K562 (cell line): ENCODE measurements at regions not wholly inside any gene's neighbourhood (a gene's known extent, or its start where the extent isn't known, plus 50 kb on each side); places are given as distances from the start of the nearest gene placed in this dataset.

Experiments used
- ATAC-seq: fragments of 200-7000 bp; cut with Tn5 transposase; 3 replicates; pipeline ENCODE4 v1.9.1; 2020; ENCODE audit warnings: moderate library complexity
- BruUV-seq: library from RNA; stranded (reverse); fragments of 400-500 nt; replicated peaks from 2 replicates; lab custom pipeline; 2021; lab: Mats Ljungman, UMichigan
- CTCF ChIA-PET: fragments of 300-600 bp; formaldehyde crosslinking; extraction: SDS; loops from one replicate; lab custom pipeline; 2021; ENCODE audit warnings: low intra/inter-chr PET ratio; lab: Yijun Ruan, JAX
- POLR2A ChIA-PET: fragments of 300-600, 350-650 bp; sonication (Branson Sonifier 250); formaldehyde crosslinking; extraction: SDS; loops from one replicate; lab custom pipeline; 2021; ENCODE audit warnings: antibody characterized with exemption, inconsistent platforms; lab: Yijun Ruan, JAX
- DNase-seq, 4 experiments: peaks; one replicate each; pipeline versions ENCODE4 v3.0.0 to v3.0.0-alpha.2; 2011 to 2018; ENCODE audit warnings: low spot score in 3 of 4, mixed read lengths in 3 of 4; ENCODE audit errors: extremely low read depth in 1 of 4
- FAIRE-seq: peaks from 2 replicates; lab custom pipeline; 2011; peaks lifted over from hg19 to GRCh38; lab: Jason Lieb, UNC
- H2AFZ ChIP-seq: 2 replicates; pipeline ENCODE4 v1.6.0; 2011; ENCODE audit warnings: low read depth, low read length, control low read depth, inconsistent platforms
- H3K27ac ChIP-seq: fragments of 200-600 bp; 3 replicates; pipeline ENCODE4 v1.8.0; 2011; ENCODE audit warnings: low read depth, mild to moderate bottlenecking, control low read depth, inconsistent platforms, low read length, moderate library complexity, mixed read lengths; ENCODE audit errors: extremely low read depth
- H3K27me3 ChIP-seq, 2 experiments: fragments of 300-600 bp in 1 of 2; 2 replicates in 1 of 2; 3 replicates in 1 of 2; pipeline versions ENCODE4 v1.6.0 to v1.8.0; 2011; ENCODE audit warnings: inconsistent platforms in 2 of 2, low read length in 2 of 2, mild to moderate bottlenecking in 1 of 2, mixed read lengths in 1 of 2, moderate library complexity in 1 of 2; ENCODE audit not compliant: control insufficient read depth in 2 of 2, insufficient read depth in 2 of 2
- H3K36me3 ChIP-seq: fragments of 300-600 bp; 3 replicates; pipeline ENCODE4 v1.8.0; 2011; ENCODE audit warnings: mild to moderate bottlenecking, low read length, inconsistent platforms; ENCODE audit not compliant: control insufficient read depth, insufficient read depth
- H3K4me1 ChIP-seq, 2 experiments: fragments of 200-600 bp in 1 of 2; replicated peaks in 1 of 2; 2 replicates in 1 of 2; 3 replicates in 1 of 2; pipeline versions ENCODE4 v1.5.1 to v1.8.0; 2011; ENCODE audit warnings: inconsistent platforms in 2 of 2, low read length in 2 of 2, mild to moderate bottlenecking in 1 of 2, mixed read lengths in 1 of 2, moderate library complexity in 1 of 2; ENCODE audit not compliant: control insufficient read depth in 2 of 2, insufficient read depth in 2 of 2
- H3K4me2 ChIP-seq: 2 replicates; pipeline ENCODE4 v1.6.1; 2011; ENCODE audit warnings: low read length, control low read depth, inconsistent platforms, mixed read lengths; ENCODE audit not compliant: insufficient read depth
- H3K4me3 ChIP-seq: fragments of 200-600 bp; sonication (generic), shearing (Covaris generic); 2 replicates; pipeline ENCODE4 v1.5.1; 2016; ENCODE audit warnings: control low read depth, inconsistent platforms
- H3K79me2 ChIP-seq: fragments of 200-600 bp; 3 replicates; pipeline ENCODE4 v1.8.0; 2011; ENCODE audit warnings: low read length, inconsistent platforms; ENCODE audit not compliant: control insufficient read depth, insufficient read depth
- H3K9ac ChIP-seq, 2 experiments: 2 replicates each; pipeline versions ENCODE4 v1.6.0 to v1.6.1; 2011; ENCODE audit warnings: low read depth in 2 of 2, low read length in 2 of 2, control low read depth in 1 of 2, inconsistent platforms in 1 of 2, mild to moderate bottlenecking in 1 of 2, mixed read lengths in 1 of 2; ENCODE audit not compliant: insufficient read depth in 1 of 2
- H3K9me1 ChIP-seq: one replicate; pipeline ENCODE4 v1.6.0; 2011; ENCODE audit warnings: inconsistent platforms, mild to moderate bottlenecking, low read length, moderate library complexity; ENCODE audit not compliant: control insufficient read depth, insufficient read depth
- H3K9me3 ChIP-seq: replicated peaks from 2 replicates; pipeline ENCODE4 v1.5.1; 2011; ENCODE audit warnings: low read depth, low read length, inconsistent platforms; ENCODE audit not compliant: control insufficient read depth, insufficient read depth
- H4K20me1 ChIP-seq: replicated peaks from 2 replicates; pipeline ENCODE4 v1.6.1; 2011; ENCODE audit warnings: low read length, inconsistent platforms, mixed read lengths; ENCODE audit not compliant: control insufficient read depth, insufficient read depth
- BRD4 ChIP-seq: fragments of 200-600 bp; sonication (generic); IDR thresholded peaks from 2 replicates; pipeline ENCODE4 v1.6.1; 2017; ENCODE audit warnings: inconsistent platforms
- CBX3 ChIP-seq, 2 experiments: IDR thresholded peaks; 1 replicate in 1 of 2; 2 replicates in 1 of 2; pipeline ENCODE4 v1.6.1; 2012; ENCODE audit warnings: inconsistent platforms in 2 of 2, low read length in 2 of 2, borderline replicate concordance in 1 of 2, control low read depth in 1 of 2
- CBX5 ChIP-seq: IDR thresholded peaks from 2 replicates; pipeline ENCODE4 v1.6.1; 2014; ENCODE audit warnings: low read depth, borderline replicate concordance
- CHD4 ChIP-seq: fragments of 200-600 bp; sonication (generic); IDR thresholded peaks from 3 replicates; pipeline ENCODE4 v1.6.1; 2012; ENCODE audit warnings: low read depth, mild to moderate bottlenecking, mixed read lengths, low read length, inconsistent platforms; ENCODE audit not compliant: insufficient read depth, insufficient replicate concordance, poor library complexity, severe bottlenecking
- CREB1 ChIP-seq, 2 experiments: sonication (generic) in 1 of 2; formaldehyde crosslinking in 1 of 2; IDR thresholded peaks; 2 replicates each; pipeline versions ENCODE4 v1.6.1 to v1.8.0; 2012 to 2022; ENCODE audit warnings: inconsistent platforms in 1 of 2, mild to moderate bottlenecking in 1 of 2, missing genetic modification reagents in 1 of 2, moderate library complexity in 1 of 2
- GTF2A2 ChIP-seq: IDR thresholded peaks from 2 replicates; pipeline ENCODE4 v1.6.1; 2016; ENCODE audit warnings: mild to moderate bottlenecking, missing genetic modification characterization, missing compliant biosample characterization
- HCFC1 ChIP-seq: IDR thresholded peaks from 2 replicates; pipeline ENCODE4 v1.6.1; 2012; ENCODE audit warnings: low read depth, low read length, improper control_type of control experiment
- PHF20 ChIP-seq: fragments of 450-650 bp; IDR thresholded peaks from 2 replicates; pipeline ENCODE4 v1.6.1; 2018; ENCODE audit not compliant: partially characterized antibody
- RAD21 ChIP-seq, 2 experiments: fragments of 250-450 bp in 1 of 2; fragments of 450-650 bp in 1 of 2; sonication (Bioruptor Pico) in 1 of 2; formaldehyde crosslinking in 1 of 2; IDR thresholded peaks in 1 of 2; conservative IDR thresholded peaks in 1 of 2; 2 replicates each; pipeline versions ENCODE4 v1.4.0 to v1.8.0; 2020 to 2022; ENCODE audit warnings: mild to moderate bottlenecking in 2 of 2, moderate library complexity in 1 of 2
- SIX5 ChIP-seq, 2 experiments: IDR thresholded peaks; 2 replicates each; pipeline ENCODE4 v1.6.1; 2011; ENCODE audit warnings: low read length in 2 of 2, borderline replicate concordance in 1 of 2, low read depth in 1 of 2, mild to moderate bottlenecking in 1 of 2, moderate library complexity in 1 of 2; ENCODE audit not compliant: insufficient read depth in 1 of 2
- SUPT5H ChIP-seq: fragments of 450-650 bp; IDR thresholded peaks from 2 replicates; pipeline ENCODE4 v1.6.1; 2016
- ZNF121 ChIP-seq: sonication (generic); formaldehyde crosslinking; conservative IDR thresholded peaks from 2 replicates; pipeline ENCODE4 v1.8.0; 2022; ENCODE audit warnings: missing genetic modification reagents
- ZNF311 ChIP-seq: fragments of 250-450 bp; sonication (Bioruptor Pico); IDR thresholded peaks from 2 replicates; pipeline ENCODE4 v1.4.0; 2020; ENCODE audit warnings: mild to moderate bottlenecking, moderate library complexity
- ZNF41 ChIP-seq: fragments of 250-450 bp; sonication (Bioruptor Pico); conservative IDR thresholded peaks from 2 replicates; pipeline ENCODE4 v1.4.0; 2020; ENCODE audit warnings: mild to moderate bottlenecking
- ZNF655 ChIP-seq: fragments of 250-450 bp; sonication (Bioruptor Pico); IDR thresholded peaks from 2 replicates; pipeline ENCODE4 v1.5.0; 2021
- WGBS: fragments of 100-300 bp; shearing (Covaris generic); methylation state at CpG from one replicate; pipeline ENCODE4 v1.1.6; 2016; ENCODE audit warnings: low coverage, mixed read lengths; ENCODE audit not compliant: insufficient coverage; ENCODE audit errors: missing lambda C conversion rate; 5-methylcytosine and 5-hydroxymethylcytosine counted together
- in situ Hi-C: fragments of 300-500 bp; cut with MboI; formaldehyde crosslinking; loops from 4 replicates; pipeline ENCODE4 v1.15.0; 2018; ENCODE audit warnings: inconsistent platforms, mixed read lengths
- intact Hi-C: fragments of 100-400 bp; cut with micrococcal nuclease; formaldehyde crosslinking; loops from 2 replicates; pipeline ENCODE4 v1.14.2; 2022
- TF ChIP-seq, protein P1 (sequence below): fragments of 250-450 bp; sonication (Bioruptor Pico); IDR thresholded peaks from 2 replicates; pipeline ENCODE4 v1.5.0; 2021

GRCh38 chr6:56889492-56889891 lies 65.4 kb upstream of the BEND6 start:
- H4K20me1 ChIP-seq, result no peaks in the 10 kb centered on the region
- no peaks in the 10 kb centered on the region for H3K9me1 ChIP-seq
- H3K27ac ChIP-seq, result no peak overlapping the region
- ATAC-seq, result no peak
- H3K4me2 ChIP-seq, result no peak overlapping the region
- intact Hi-C loops (no loop called here), in situ Hi-C loops (no loop called here)
- H3K79me2 ChIP-seq, result no peaks in the 10 kb centered on the region
- no peak for TF ChIP-seq SUPT5H
- no peak for TF ChIP-seq ZNF655 (CRISPR knock-in tag)
- TF ChIP-seq ZNF41 (CRISPR knock-in tag), result no peak
- TF ChIP-seq CHD4, result no peak
- no peaks in the 10 kb centered on the region for H3K27me3 ChIP-seq
- no peaks in the 10 kb centered on the region for H3K36me3 ChIP-seq
- no peak overlapping the region for H2AFZ ChIP-seq
- no peaks in the 10 kb centered on the region for H3K9me3 ChIP-seq
- no TSS peak for BruUV-seq
- H3K9ac ChIP-seq, result no peak overlapping the region
- CTCF ChIA-PET, result no interaction called here
- no peak for FAIRE-seq
- DNase-seq, result no peak
- H3K4me3 ChIP-seq, result no peak overlapping the region
- peaks cover 0 to 10% of the 10 kb centered on the region in 2 experiments; a peak in 2 of 5 replicates for H3K4me1 ChIP-seq
- POLR2A ChIA-PET, result no interaction called here

- DNase-seq (no peak), ATAC-seq (no peak), FAIRE-seq (no peak)
- ChIA-PET POLR2A (no interaction called here), CTCF (no interaction called here)
- intact Hi-C loops, result no loop called here
- Histone ChIP-seq H3K4me3 (no peak overlapping the region), H4K20me1 (no peaks in the 10 kb centered on the region), H3K79me2 (no peaks in the 10 kb centered on the region), H3K4me2 (no peak overlapping the region), H2AFZ (no peak overlapping the region), H3K9me3 (no peaks in the 10 kb centered on the region), H3K9me1 (no peaks in the 10 kb centered on the region), H3K27ac (no peak overlapping the region), H3K36me3 (no peaks in the 10 kb centered on the region), H3K27me3 (no peaks in the 10 kb centered on the region), H3K4me1 (peaks cover 0 to 10% of the 10 kb centered on the region in 2 experiments; a peak in 2 of 5 replicates), H3K9ac (no peak overlapping the region)
- no TSS peak for BruUV-seq
- 69% methylated on average over 1 of the region's 1 CpG for WGBS
- in situ Hi-C loops, result no loop called here
- TF ChIP-seq SIX5 (IDR thresholded peaks at IDR 0.05; ENCODE audit: borderline replicate concordance in 1 of 2, insufficient read depth in 1 of 2, low read depth in 1 of 2, low read length in 2 of 2) (no peak), PHF20 (no peak), BRD4 (no peak), ZNF121 (CRISPR knock-in tag) (no peak), CBX3 (IDR thresholded peaks at IDR 0.05; ENCODE audit: borderline replicate concordance in 1 of 2, low read length in 2 of 2) (no peak), RAD21 (CRISPR knock-in tag; conservative IDR thresholded peaks at IDR 0.05 in 1 of 2, IDR thresholded peaks at IDR 0.05 in 1 of 2) (no peak), ZNF311 (CRISPR knock-in tag) (no peak), CBX5 (no peak), CREB1 (IDR thresholded peaks at IDR 0.05) (no peak), CREB1 (CRISPR knock-in tag; IDR thresholded peaks at IDR 0.05) (no peak), GTF2A2 (tag) (no peak), HCFC1 (no peak)
- TF ChIP-seq, protein P1, sequence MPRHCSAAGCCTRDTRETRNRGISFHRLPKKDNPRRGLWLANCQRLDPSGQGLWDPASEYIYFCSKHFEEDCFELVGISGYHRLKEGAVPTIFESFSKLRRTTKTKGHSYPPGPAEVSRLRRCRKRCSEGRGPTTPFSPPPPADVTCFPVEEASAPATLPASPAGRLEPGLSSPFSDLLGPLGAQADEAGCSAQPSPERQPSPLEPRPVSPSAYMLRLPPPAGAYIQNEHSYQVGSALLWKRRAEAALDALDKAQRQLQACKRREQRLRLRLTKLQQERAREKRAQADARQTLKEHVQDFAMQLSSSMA, result no peak
Observed at GRCh38 chr6:56888687-56889086, 66.2 kb upstream of the BEND6 start.
